Uterus (tissue), 2 donors: ENCODE measurements at regions not wholly inside any gene's neighbourhood (a gene's known extent, or its start where the extent isn't known, plus 50 kb on each side); places are given as distances from the start of the nearest gene placed in this dataset.

ENCODE experiments used
- CTCF ChIP-seq, 4 experiments: fragments of 200-600 bp in 2 of 4; fragments of 450-650 bp in 2 of 4; sonication (generic) in 2 of 4; IDR thresholded peaks; one replicate each; pipeline ENCODE4 v1.5.1; 2016 to 2019; ENCODE audit warnings: antibody characterized with exemption in 4 of 4, mild to moderate bottlenecking in 2 of 4, moderate library complexity in 1 of 4
- POLR2A ChIP-seq, 2 donors: fragments of 450-650 bp; IDR thresholded peaks; one replicate each; pipeline ENCODE4 v1.6.1; 2016; ENCODE audit warnings: antibody characterized with exemption in 2 of 2, mild to moderate bottlenecking in 1 of 2, moderate library complexity in 1 of 2

- TF ChIP-seq CTCF (IDR thresholded peaks at IDR 0.05) (no peak), POLR2A (IDR thresholded peaks at IDR 0.05) (no peak)
Measured at GRCh38 chr6:90712114-90712513, 125.2 kb upstream of the MAP3K7 start.
